ENCODE measurements at regions not wholly inside any gene's neighbourhood (a gene's known extent, or its start where the extent isn't known, plus 50 kb on each side); places are given as distances from the start of the nearest gene placed in this dataset.
"Not testable (repeated sequence)": the region's sequence is repeated elsewhere in the genome, so short reads cannot be mapped to it uniquely, and the experiment has no call there.

DNA sequence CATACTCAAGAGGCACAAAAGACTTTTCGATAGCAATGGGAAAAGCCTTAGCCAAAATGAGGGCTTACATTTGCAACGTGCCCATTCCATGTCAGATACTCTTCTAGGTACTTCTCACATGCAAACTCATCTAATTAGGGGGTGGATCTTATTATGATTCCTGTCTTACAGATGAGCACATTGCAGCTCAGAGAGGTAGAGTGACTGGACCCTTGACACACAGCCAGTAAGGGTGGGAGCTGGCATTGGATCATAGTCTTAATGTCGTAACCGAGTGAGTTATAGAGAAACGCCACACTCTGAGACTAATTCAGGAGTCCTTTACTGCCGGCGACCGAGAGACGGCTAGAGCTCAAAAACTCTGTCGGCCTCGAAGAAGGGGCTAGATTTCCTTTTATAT lies 78.8 kb upstream of the GRIN2A start:
- no peak for TF ChIP-seq POLR2A (IDR thresholded peaks at IDR 0.05)
- TF ChIP-seq, protein P1, sequence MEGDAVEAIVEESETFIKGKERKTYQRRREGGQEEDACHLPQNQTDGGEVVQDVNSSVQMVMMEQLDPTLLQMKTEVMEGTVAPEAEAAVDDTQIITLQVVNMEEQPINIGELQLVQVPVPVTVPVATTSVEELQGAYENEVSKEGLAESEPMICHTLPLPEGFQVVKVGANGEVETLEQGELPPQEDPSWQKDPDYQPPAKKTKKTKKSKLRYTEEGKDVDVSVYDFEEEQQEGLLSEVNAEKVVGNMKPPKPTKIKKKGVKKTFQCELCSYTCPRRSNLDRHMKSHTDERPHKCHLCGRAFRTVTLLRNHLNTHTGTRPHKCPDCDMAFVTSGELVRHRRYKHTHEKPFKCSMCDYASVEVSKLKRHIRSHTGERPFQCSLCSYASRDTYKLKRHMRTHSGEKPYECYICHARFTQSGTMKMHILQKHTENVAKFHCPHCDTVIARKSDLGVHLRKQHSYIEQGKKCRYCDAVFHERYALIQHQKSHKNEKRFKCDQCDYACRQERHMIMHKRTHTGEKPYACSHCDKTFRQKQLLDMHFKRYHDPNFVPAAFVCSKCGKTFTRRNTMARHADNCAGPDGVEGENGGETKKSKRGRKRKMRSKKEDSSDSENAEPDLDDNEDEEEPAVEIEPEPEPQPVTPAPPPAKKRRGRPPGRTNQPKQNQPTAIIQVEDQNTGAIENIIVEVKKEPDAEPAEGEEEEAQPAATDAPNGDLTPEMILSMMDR (IDR thresholded peaks at IDR 0.05) = no peak
- TF ChIP-seq POLR2AphosphoS5 (IDR thresholded peaks at IDR 0.05; ENCODE audit: insufficient read depth in 1 of 2, low read depth in 1 of 2) = no peak
- Histone ChIP-seq H3K9me3 (no peaks in the 10 kb centered on the region), H3K36me3 (no peaks in the 10 kb centered on the region), H3K27ac (no peak overlapping the region), H3K4me3 (no peak overlapping the region), H3K27me3 (no peaks in the 10 kb centered on the region), H3K4me1 (no peaks in the 10 kb centered on the region)
- intact Hi-C loops (cut with DNase I) = no loop called here
- no peak for DNase-seq (ENCODE audit: extremely low spot score in 2 of 2)

DNA sequence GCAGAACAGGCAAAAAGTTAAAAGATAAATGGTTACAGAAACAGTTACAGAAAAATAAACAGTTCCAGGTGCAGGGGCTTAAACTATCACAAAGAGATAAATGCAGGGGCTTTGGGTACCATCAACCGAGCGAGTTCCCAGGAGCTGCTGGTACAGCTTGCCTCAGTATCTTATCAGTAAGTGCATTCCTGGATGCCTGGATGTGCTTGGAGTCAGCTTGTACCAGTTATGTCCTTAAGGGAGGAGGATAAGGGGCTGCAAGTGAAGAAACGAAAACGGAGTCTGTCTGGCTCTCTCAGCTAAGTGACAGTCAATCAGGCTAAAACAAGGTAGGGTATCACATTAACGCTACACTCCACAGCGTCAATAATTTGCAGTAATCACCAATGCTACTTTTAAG lies 79.3 kb upstream of the GRIN2A start:
- H3K4me3 ChIP-seq; H3K9me3 ChIP-seq; H3K27ac ChIP-seq; H3K27me3 ChIP-seq; DNase-seq (ENCODE audit: extremely low spot score in 2 of 2); intact Hi-C loops (cut with DNase I); H3K36me3 ChIP-seq; H3K4me1 ChIP-seq: not testable (repeated sequence)

DNA sequence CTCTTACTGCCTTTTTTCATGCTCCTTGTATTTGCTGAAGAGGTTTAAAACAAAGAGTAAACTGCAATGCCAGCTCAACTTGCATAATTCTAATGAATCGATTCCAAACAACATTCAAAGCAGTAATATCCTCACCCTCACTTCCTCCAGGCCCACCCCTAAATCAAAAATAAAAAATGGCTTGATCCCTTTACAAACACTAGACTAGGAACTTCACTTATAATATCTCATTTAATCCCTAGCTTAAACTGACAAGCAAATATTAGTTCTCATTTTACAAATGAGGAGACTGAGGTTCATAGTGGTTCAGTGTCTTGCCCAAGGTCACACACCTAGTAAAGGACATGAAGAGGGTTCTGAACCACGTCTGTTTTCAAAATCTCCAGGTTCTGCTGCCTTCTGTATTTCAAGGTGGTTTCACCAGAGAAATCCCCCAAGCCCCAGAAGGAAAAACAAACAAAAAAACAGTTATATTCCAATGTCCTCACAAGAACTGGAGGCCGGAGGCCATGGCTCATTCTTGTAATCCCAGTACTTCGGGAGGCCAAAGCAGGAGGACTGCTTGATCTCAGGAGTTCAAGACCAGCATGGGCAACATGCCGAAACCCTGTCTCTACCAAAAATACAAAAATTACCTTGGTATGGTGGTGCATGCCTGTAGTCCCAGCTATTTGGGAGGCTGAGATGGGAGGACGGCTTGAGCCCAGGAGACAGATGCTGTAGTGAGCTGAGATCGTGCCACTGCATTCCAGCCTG lies 80.3 kb upstream of the GRIN2A start:
- DNase-seq (ENCODE audit: extremely low spot score in 2 of 2) = no peak
- no peak for TF ChIP-seq POLR2A (IDR thresholded peaks at IDR 0.05)
- TF ChIP-seq POLR2AphosphoS5 (IDR thresholded peaks at IDR 0.05; ENCODE audit: insufficient read depth in 1 of 2, low read depth in 1 of 2) = no peak
- TF ChIP-seq, protein P1 (IDR thresholded peaks at IDR 0.05) = no peak
- Histone ChIP-seq H3K4me3 (no peak overlapping the region), H3K9me3 (no peaks in the 10 kb centered on the region), H3K36me3 (no peaks in the 10 kb centered on the region), H3K27ac (no peak overlapping the region), H3K4me1 (no peaks in the 10 kb centered on the region), H3K27me3 (no peaks in the 10 kb centered on the region)
- intact Hi-C loops (cut with DNase I) = no loop called here

- H3K9me3 ChIP-seq = no peaks in the 10 kb centered on the region
- H3K36me3 ChIP-seq = no peaks in the 10 kb centered on the region
- no peaks in the 10 kb centered on the region for H3K4me1 ChIP-seq
- H3K4me3 ChIP-seq = no peak overlapping the region
- DNase-seq (ENCODE audit: extremely low spot score in 2 of 2) = no peak
- no peaks in the 10 kb centered on the region for H3K27me3 ChIP-seq
- no peak overlapping the region for H3K27ac ChIP-seq
- intact Hi-C loops (cut with DNase I) = no loop called here
- TF ChIP-seq, protein P1 (IDR thresholded peaks at IDR 0.05) = no peak
- TF ChIP-seq POLR2A (IDR thresholded peaks at IDR 0.05) (no peak), POLR2AphosphoS5 (IDR thresholded peaks at IDR 0.05; ENCODE audit: insufficient read depth in 1 of 2, low read depth in 1 of 2) (no peak)
Observed at GRCh38 chr16:10265770-10266615, 83.8 kb upstream of the GRIN2A start.

DNA sequence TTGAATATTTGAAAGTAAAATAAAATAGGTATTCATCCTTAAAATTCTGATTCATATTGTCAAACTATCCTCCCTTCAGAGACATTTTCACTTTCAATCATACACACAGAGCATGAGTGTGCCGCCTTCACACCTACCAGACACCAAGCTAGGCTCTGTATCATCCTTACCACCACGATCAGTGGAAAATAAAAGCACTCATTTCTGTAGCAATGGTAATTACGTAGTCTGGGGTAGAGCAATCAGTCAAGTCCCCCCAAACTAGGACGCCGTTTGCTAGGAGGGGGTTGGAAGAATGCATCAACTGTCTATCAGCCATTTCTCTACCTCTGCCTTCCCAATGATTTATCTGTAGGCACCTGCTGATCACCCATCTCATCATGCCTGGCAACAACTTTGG lies 84.6 kb upstream of the GRIN2A start:
- intact Hi-C loops (cut with DNase I) = no loop called here
- no peak overlapping the region for H3K4me3 ChIP-seq
- H3K36me3 ChIP-seq = no peaks in the 10 kb centered on the region
- DNase-seq (ENCODE audit: extremely low spot score in 2 of 2) = no peak
- H3K27me3 ChIP-seq = no peaks in the 10 kb centered on the region
- TF ChIP-seq, protein P1 (IDR thresholded peaks at IDR 0.05) = no peak
- no peak for TF ChIP-seq POLR2A (IDR thresholded peaks at IDR 0.05)
- TF ChIP-seq POLR2AphosphoS5 (IDR thresholded peaks at IDR 0.05; ENCODE audit: insufficient read depth in 1 of 2, low read depth in 1 of 2) = no peak
- H3K9me3 ChIP-seq = no peaks in the 10 kb centered on the region
- H3K4me1 ChIP-seq = no peaks in the 10 kb centered on the region
- no peak overlapping the region for H3K27ac ChIP-seq
